ENCODE measurements at regions not wholly inside any gene's neighbourhood (a gene's known extent, or its start where the extent isn't known, plus 50 kb on each side); places are given as distances from the start of the nearest gene placed in this dataset.

- no peak for ATAC-seq
- no TSS peak for BruUV-seq (replicated peaks)
- Histone ChIP-seq H3K9me2 (ENCODE audit: insufficient read depth) (no peaks in the 10 kb centered on the region), H3K36me3 (ENCODE audit: control insufficient read depth in 1 of 2, insufficient read depth in 2 of 2, low read length in 2 of 2) (no peaks in the 10 kb centered on the region), H3K9me3 (ENCODE audit: control insufficient read depth in 1 of 2, insufficient read depth in 1 of 2, low read depth in 1 of 2, low read length in 2 of 2) (no peaks in the 10 kb centered on the region), H3K27me3 (ENCODE audit: insufficient read depth, low read length) (no peaks in the 10 kb centered on the region; the same call in 1 of the 2 replicates), H3K4me1 (ENCODE audit: control insufficient read depth in 1 of 2, insufficient read depth in 2 of 2, low read length in 2 of 2) (no peaks in the 10 kb centered on the region), H3K4me2 (ENCODE audit: low read length) (no peak overlapping the region), H3K9ac (ENCODE audit: low read length) (no peak overlapping the region), H4K20me1 (ENCODE audit: insufficient read depth) (no peaks in the 10 kb centered on the region), H3K4me3 (replicated peaks in 1 of 2; ENCODE audit: low read depth in 1 of 2, low read length in 2 of 2) (no peak overlapping the region), H3K27ac (ENCODE audit: low read depth, low read length) (no peak overlapping the region), H3K79me2 (ENCODE audit: insufficient read depth, low read length) (no peaks in the 10 kb centered on the region), H2AFZ (ENCODE audit: low read depth, low read length, poor library complexity, severe bottlenecking) (no peak overlapping the region)
- intact Hi-C loops (cut with micrococcal nuclease), result no loop called here
- TF ChIP-seq POLR2A (IDR thresholded peaks at IDR 0.05; ENCODE audit: borderline replicate concordance, extremely low read depth, insufficient read depth, insufficient read length), result no peak
- TF ChIP-seq ZBTB33 (IDR thresholded peaks at IDR 0.05; ENCODE audit: extremely low read depth, insufficient replicate concordance, low read length), result no peak
- no peak for TF ChIP-seq EZH2phosphoT487 (IDR thresholded peaks at IDR 0.05; ENCODE audit: borderline replicate concordance)
- no peak for TF ChIP-seq RAD21 (IDR thresholded peaks at IDR 0.05; ENCODE audit: low read depth)
- no peak for TF ChIP-seq EZH2 (IDR thresholded peaks at IDR 0.05)
- no peak for TF ChIP-seq ZNF274 (IDR thresholded peaks at IDR 0.05; ENCODE audit: low read depth, low read length)
- no peak for TF ChIP-seq ELF1 (IDR thresholded peaks at IDR 0.05; ENCODE audit: borderline replicate concordance, low read depth)
- no peak for TF ChIP-seq JUND (IDR thresholded peaks at IDR 0.05)
- TF ChIP-seq SRF (IDR thresholded peaks at IDR 0.05; ENCODE audit: low read depth), result no peak
- TF ChIP-seq REST (IDR thresholded peaks at IDR 0.05; ENCODE audit: low read depth), result no peak
- no peak for TF ChIP-seq FOSL1 (IDR thresholded peaks at IDR 0.05; ENCODE audit: low read depth)
- no peak for TF ChIP-seq ATF3 (IDR thresholded peaks at IDR 0.05)
- TF ChIP-seq CEBPB (IDR thresholded peaks at IDR 0.05; ENCODE audit: low read depth), result no peak
- TF ChIP-seq EGR1 (IDR thresholded peaks at IDR 0.05; ENCODE audit: low read depth), result no peak
- TF ChIP-seq SIN3A (IDR thresholded peaks at IDR 0.05; ENCODE audit: low read depth), result no peak
- no peak for TF ChIP-seq YY1 (IDR thresholded peaks at IDR 0.05; ENCODE audit: extremely low read depth, insufficient replicate concordance, low read depth, low read length)
- no peak for TF ChIP-seq SP1 (IDR thresholded peaks at IDR 0.05; ENCODE audit: low read depth)
- no peak for TF ChIP-seq CBX3 (IDR thresholded peaks at IDR 0.05; ENCODE audit: low read depth)
- no peak for TF ChIP-seq ZFX (IDR thresholded peaks at IDR 0.05)
- ChIA-PET CTCF (no interaction called here), RAD21 (ENCODE audit: low non-redundant PET in 1 of 2, low total read pairs in 2 of 2, uncharacterized antibody in 2 of 2, unreplicated experiment in 2 of 2) (no interaction called here), POLR2A (no interaction called here)
- DNase-seq (ENCODE audit: low read depth, low spot score), result no peak
These were observed 232.5 kb upstream of the MSX2 start for GRCh38 chr5:174491761-174492350.

All from HCT116 (cell line).